Transverse colon (tissue), 4 donors: ENCODE measurements at regions not wholly inside any gene's neighbourhood (a gene's known extent, or its start where the extent isn't known, plus 50 kb on each side); places are given as distances from the start of the nearest gene placed in this dataset.

Experiments used
- CTCF ChIP-seq, 5 experiments: fragments of 200-600 bp in 3 of 5; fragments of 450-650 bp in 2 of 5; sonication (generic) in 3 of 5; IDR thresholded peaks; 1 replicate in 2 of 5; 2 replicates in 3 of 5; pipeline ENCODE4 v1.5.1; 2016 to 2017; ENCODE audit warnings: antibody characterized with exemption in 5 of 5, inconsistent platforms in 3 of 5, mild to moderate bottlenecking in 2 of 5, moderate library complexity in 1 of 5
- EP300 ChIP-seq: sonication (generic); formaldehyde crosslinking; IDR thresholded peaks from one replicate; pipeline ENCODE4 v1.6.1; 2017; ENCODE audit warnings: antibody characterized with exemption, low read depth
- POLR2A ChIP-seq: fragments of 450-650 bp; IDR thresholded peaks from one replicate; pipeline ENCODE4 v1.6.1; 2016; ENCODE audit warnings: antibody characterized with exemption, mild to moderate bottlenecking, moderate library complexity
- POLR2AphosphoS5 ChIP-seq, 3 donors: sonication (generic); formaldehyde crosslinking; IDR thresholded peaks; one replicate each; pipeline ENCODE4 v1.6.1; 2016; ENCODE audit warnings: antibody characterized with exemption in 3 of 3

GRCh38 chr5:101626572-101626971, 669.5 kb downstream of the SLCO4C1 start:
- TF ChIP-seq CTCF (IDR thresholded peaks at IDR 0.05) (no peak), POLR2AphosphoS5 (IDR thresholded peaks at IDR 0.05) (no peak), EP300 (no peak), POLR2A (no peak)
